Central memory CD8-positive, alpha-beta T cell (primary cell): ENCODE measurements at regions not wholly inside any gene's neighbourhood (a gene's known extent, or its start where the extent isn't known, plus 50 kb on each side); places are given as distances from the start of the nearest gene placed in this dataset.

ENCODE experiments used
- ATAC-seq: fragments of 150-1000 bp; cut with Tn5 transposase; replicated peaks from 2 replicates; pipeline ENCODE4 v1.10.0; 2022; ENCODE audit warnings: mild to moderate bottlenecking, moderate FRiP score, moderate number of reproducible peaks; ENCODE audit not compliant: poor library complexity, severe bottlenecking; ENCODE audit errors: extremely low read depth
- DNase-seq, 2 donors: peaks; one replicate each; pipeline ENCODE4 v3.0.0; 2021; ENCODE audit warnings: low spot score in 2 of 2
- H3K27ac Mint-ChIP-seq: one replicate; pipeline ENCODE4 v1.8.0; 2022; ENCODE audit warnings: low read depth, mild to moderate bottlenecking, moderate library complexity, mixed read lengths
- H3K27me3 Mint-ChIP-seq: one replicate; pipeline ENCODE4 v1.8.0; 2022; ENCODE audit warnings: mixed read lengths
- H3K36me3 Mint-ChIP-seq: one replicate; pipeline ENCODE4 v1.8.0; 2022; ENCODE audit warnings: mild to moderate bottlenecking, moderate library complexity, mixed read lengths; ENCODE audit not compliant: insufficient read depth
- H3K4me1 Mint-ChIP-seq: one replicate; pipeline ENCODE4 v1.8.0; 2022; ENCODE audit warnings: mixed read lengths
- H3K4me3 Mint-ChIP-seq: one replicate; pipeline ENCODE4 v1.8.0; 2022; ENCODE audit warnings: mild to moderate bottlenecking, moderate library complexity, mixed read lengths
- H3K9me3 Mint-ChIP-seq: one replicate; pipeline ENCODE4 v1.8.0; 2022; ENCODE audit warnings: mixed read lengths

- peaks cover 52% of the 10 kb centered on the region for H3K9me3 Mint-ChIP-seq
- ATAC-seq (no peak), DNase-seq (no peak)
- no peaks in the 10 kb centered on the region for H3K4me1 Mint-ChIP-seq
- peaks cover 3% of the 10 kb centered on the region for H3K36me3 Mint-ChIP-seq
- H3K4me3 Mint-ChIP-seq, result no peak overlapping the region
- no peaks in the 10 kb centered on the region for H3K27me3 Mint-ChIP-seq
- H3K27ac Mint-ChIP-seq, result no peak overlapping the region
These were observed 485.0 kb downstream of the TAF11L14 start for GRCh38 chr5:18119156-18119785.

- Mint-ChIP-seq H3K27ac (no peak overlapping the region), H3K36me3 (peaks cover 2% of the 10 kb centered on the region), H3K27me3 (no peaks in the 10 kb centered on the region), H3K4me3 (no peak overlapping the region), H3K4me1 (no peaks in the 10 kb centered on the region), H3K9me3 (peaks cover 19% of the 10 kb centered on the region)
- ATAC-seq (no peak), DNase-seq (no peak)
These were observed 507.0 kb downstream of the TAF11L14 start for GRCh38 chr5:18141222-18141621.

- H3K9me3 Mint-ChIP-seq, result peaks cover 13% of the 10 kb centered on the region
- no peaks in the 10 kb centered on the region for H3K4me1 Mint-ChIP-seq
- ATAC-seq (no peak), DNase-seq (no peak)
- H3K36me3 Mint-ChIP-seq, result peaks cover 2% of the 10 kb centered on the region
- no peaks in the 10 kb centered on the region for H3K27me3 Mint-ChIP-seq
- H3K27ac Mint-ChIP-seq, result no peak overlapping the region
- no peak overlapping the region for H3K4me3 Mint-ChIP-seq
These were observed 508.6 kb downstream of the TAF11L14 start for GRCh38 chr5:18142831-18143230.

- H3K9me3 Mint-ChIP-seq, result peaks cover 19% of the 10 kb centered on the region
- DNase-seq (no peak), ATAC-seq (no peak)
- H3K4me3 Mint-ChIP-seq, result no peak overlapping the region
- H3K27ac Mint-ChIP-seq, result no peak overlapping the region
- H3K4me1 Mint-ChIP-seq, result no peaks in the 10 kb centered on the region
- H3K36me3 Mint-ChIP-seq, result no peaks in the 10 kb centered on the region
- H3K27me3 Mint-ChIP-seq, result no peaks in the 10 kb centered on the region
These were observed 518.4 kb downstream of the TAF11L14 start for GRCh38 chr5:18152671-18153070.

GRCh38 chr5:18158166-18158565, 523.9 kb downstream of the TAF11L14 start:
- no peaks in the 10 kb centered on the region for H3K36me3 Mint-ChIP-seq
- no peak overlapping the region for H3K27ac Mint-ChIP-seq
- H3K4me3 Mint-ChIP-seq, result no peak overlapping the region
- DNase-seq (no peak), ATAC-seq (no peak)
- no peaks in the 10 kb centered on the region for H3K27me3 Mint-ChIP-seq
- H3K9me3 Mint-ChIP-seq, result peaks cover 5% of the 10 kb centered on the region
- H3K4me1 Mint-ChIP-seq, result no peaks in the 10 kb centered on the region

GRCh38 chr5:18159331-18159730, 525.1 kb downstream of the TAF11L14 start:
- DNase-seq, result no peak
- no peaks in the 10 kb centered on the region for H3K27me3 Mint-ChIP-seq
- no peak overlapping the region for H3K27ac Mint-ChIP-seq

GRCh38 chr5:18171684-18172083, 537.4 kb downstream of the TAF11L14 start:
- Mint-ChIP-seq H3K27me3 (no peaks in the 10 kb centered on the region), H3K4me3 (no peak overlapping the region), H3K4me1 (no peaks in the 10 kb centered on the region), H3K36me3 (no peaks in the 10 kb centered on the region), H3K9me3 (peaks cover 25% of the 10 kb centered on the region), H3K27ac (no peak overlapping the region)
- DNase-seq, result no peak
- no peak for ATAC-seq

More at GRCh38 chr5:18159331-18159730, 525.1 kb downstream of the TAF11L14 start:
- Mint-ChIP-seq H3K9me3 (peaks cover 5% of the 10 kb centered on the region), H3K36me3 (no peaks in the 10 kb centered on the region), H3K4me3 (no peak overlapping the region), H3K4me1 (no peaks in the 10 kb centered on the region)
- no peak for ATAC-seq

- peaks cover 13% of the 10 kb centered on the region for H3K9me3 Mint-ChIP-seq
- DNase-seq (no peak), ATAC-seq (no peak)
- H3K27ac Mint-ChIP-seq, result no peak overlapping the region
- no peaks in the 10 kb centered on the region for H3K36me3 Mint-ChIP-seq
- H3K27me3 Mint-ChIP-seq, result no peaks in the 10 kb centered on the region
- H3K4me3 Mint-ChIP-seq, result no peak overlapping the region
- no peaks in the 10 kb centered on the region for H3K4me1 Mint-ChIP-seq
These were observed 545.3 kb downstream of the TAF11L14 start for GRCh38 chr5:18179579-18179978.

- peaks cover 13% of the 10 kb centered on the region for H3K9me3 Mint-ChIP-seq
- H3K36me3 Mint-ChIP-seq, result no peaks in the 10 kb centered on the region
These were observed 547.3 kb downstream of the TAF11L14 start for GRCh38 chr5:18181575-18181974.

GRCh38 chr5:18195910-18196309, 561.6 kb downstream of the TAF11L14 start:
- Mint-ChIP-seq H3K27me3 (no peaks in the 10 kb centered on the region), H3K9me3 (peaks cover 13% of the 10 kb centered on the region), H3K27ac (no peak overlapping the region), H3K4me1 (no peaks in the 10 kb centered on the region), H3K4me3 (no peak overlapping the region), H3K36me3 (no peaks in the 10 kb centered on the region)
- DNase-seq (no peak), ATAC-seq (no peak)

More at GRCh38 chr5:18181575-18181974, 547.3 kb downstream of the TAF11L14 start:
- Mint-ChIP-seq H3K27me3 (no peaks in the 10 kb centered on the region), H3K4me3 (no peak overlapping the region), H3K4me1 (no peaks in the 10 kb centered on the region), H3K27ac (no peak overlapping the region)
- DNase-seq (no peak), ATAC-seq (no peak)

- no peaks in the 10 kb centered on the region for H3K36me3 Mint-ChIP-seq
- ATAC-seq (no peak), DNase-seq (no peak)
- H3K4me3 Mint-ChIP-seq, result no peak overlapping the region
- peaks cover 19% of the 10 kb centered on the region for H3K9me3 Mint-ChIP-seq
- no peaks in the 10 kb centered on the region for H3K4me1 Mint-ChIP-seq
- no peaks in the 10 kb centered on the region for H3K27me3 Mint-ChIP-seq
- no peak overlapping the region for H3K27ac Mint-ChIP-seq
These were observed 563.5 kb downstream of the TAF11L14 start for GRCh38 chr5:18197734-18198133.

GRCh38 chr5:18202164-18202563, 567.9 kb downstream of the TAF11L14 start:
- Mint-ChIP-seq H3K9me3 (peaks cover 27% of the 10 kb centered on the region), H3K27ac (no peak overlapping the region), H3K36me3 (no peaks in the 10 kb centered on the region), H3K27me3 (no peaks in the 10 kb centered on the region), H3K4me1 (no peaks in the 10 kb centered on the region), H3K4me3 (no peak overlapping the region)
- DNase-seq, result no peak
- ATAC-seq, result no peak

GRCh38 chr5:18203296-18203695, 569.0 kb downstream of the TAF11L14 start:
- Mint-ChIP-seq H3K27ac (no peak overlapping the region), H3K27me3 (no peaks in the 10 kb centered on the region), H3K36me3 (no peaks in the 10 kb centered on the region), H3K4me1 (no peaks in the 10 kb centered on the region), H3K4me3 (no peak overlapping the region), H3K9me3 (peaks cover 24% of the 10 kb centered on the region)
- DNase-seq, result no peak
- no peak for ATAC-seq
